Epithelial cell of proximal tubule (primary cell): ENCODE measurements at regions not wholly inside any gene's neighbourhood (a gene's known extent, or its start where the extent isn't known, plus 50 kb on each side); places are given as distances from the start of the nearest gene placed in this dataset.
"Not testable (repeated sequence)": the region's sequence is repeated elsewhere in the genome, so short reads cannot be mapped to it uniquely, and the experiment has no call there.

Source experiments
- DNase-seq: peaks from one replicate; pipeline ENCODE4 v3.0.0-alpha.2; 2011; ENCODE audit warnings: low read depth
- H3K4me3 ChIP-seq: 2 replicates; pipeline ENCODE4 v1.5.1; 2011; ENCODE audit warnings: low read depth, mild to moderate bottlenecking, low read length
- CTCF ChIP-seq: conservative IDR thresholded peaks from 2 replicates; pipeline ENCODE4 v1.5.1; 2012; ENCODE audit warnings: low read depth, mild to moderate bottlenecking, low read length

- no peak for TF ChIP-seq CTCF
- no peak overlapping the region for H3K4me3 ChIP-seq
- no peak for DNase-seq
Measured at GRCh38 chr18:38750751-38751150, 1185.2 kb upstream of the CELF4 start.

- no peak for DNase-seq
- no peak overlapping the region for H3K4me3 ChIP-seq
- no peak for TF ChIP-seq CTCF
Measured at GRCh38 chr18:38747153-38747552, 1181.6 kb upstream of the CELF4 start.

GRCh38 chr18:38720181-38720580, 1154.6 kb upstream of the CELF4 start:
- not testable (repeated sequence) for DNase-seq, H3K4me3 ChIP-seq

- no peak for DNase-seq
- TF ChIP-seq CTCF = no peak
- H3K4me3 ChIP-seq = no peak overlapping the region
Measured at GRCh38 chr18:38718365-38718901, 1152.8 kb upstream of the CELF4 start.

GRCh38 chr18:38709122-38709521, 1143.5 kb upstream of the CELF4 start:
- no peak for TF ChIP-seq CTCF
- no peak overlapping the region for H3K4me3 ChIP-seq
- no peak for DNase-seq

- no peak overlapping the region for H3K4me3 ChIP-seq
- no peak for TF ChIP-seq CTCF
- DNase-seq = no peak
Measured at GRCh38 chr18:38706373-38706772, 1140.8 kb upstream of the CELF4 start.

GRCh38 chr18:38698088-38698487, 1132.5 kb upstream of the CELF4 start:
- no peak overlapping the region for H3K4me3 ChIP-seq
- TF ChIP-seq CTCF = no peak
- no peak for DNase-seq
